Posterior vena cava (tissue), 2 donors: ENCODE measurements at regions not wholly inside any gene's neighbourhood (a gene's known extent, or its start where the extent isn't known, plus 50 kb on each side); places are given as distances from the start of the nearest gene placed in this dataset.

Experiments used
- DNase-seq: peaks from one replicate; pipeline ENCODE4 v3.0.0-alpha.2; 2020; ENCODE audit warnings: low spot score
- intact Hi-C, 2 donors: fragments of 100-400 bp; cut with DNase I; formaldehyde crosslinking; loops; one replicate each; pipeline versions ENCODE4 v1.14.1 to v1.14.2; 2022 to 2023
- donor health status: DM: yes; HTN: yes; CAD: no.
- donor health status: DM: yes; HTN: yes; CAD: no.

DNA sequence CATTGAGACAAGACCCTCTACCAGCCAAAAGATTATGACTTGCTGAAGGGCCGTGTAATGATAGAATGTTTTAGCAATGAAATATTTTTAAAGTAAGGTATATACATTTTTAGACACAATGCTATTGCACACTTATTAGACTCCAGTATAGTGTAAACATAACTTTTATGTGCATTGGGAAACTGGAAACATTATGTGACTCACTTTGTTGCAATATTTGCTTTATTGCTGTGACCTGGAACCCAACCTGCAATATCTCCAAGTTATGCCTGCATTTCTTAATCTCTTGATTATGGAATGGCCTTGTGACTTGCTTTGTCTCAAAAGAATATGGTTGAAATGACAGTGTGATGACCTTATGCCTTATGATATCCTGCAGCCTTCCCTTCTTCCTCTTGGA lies 502.0 kb downstream of the EPHA4 start:
- DNase-seq, result no peak
- intact Hi-C loops, result no loop called here

- no peak for DNase-seq
- intact Hi-C loops, result no loop called here
Observed at GRCh38 chr2:221073326-221074049, 498.6 kb downstream of the EPHA4 start.

DNA sequence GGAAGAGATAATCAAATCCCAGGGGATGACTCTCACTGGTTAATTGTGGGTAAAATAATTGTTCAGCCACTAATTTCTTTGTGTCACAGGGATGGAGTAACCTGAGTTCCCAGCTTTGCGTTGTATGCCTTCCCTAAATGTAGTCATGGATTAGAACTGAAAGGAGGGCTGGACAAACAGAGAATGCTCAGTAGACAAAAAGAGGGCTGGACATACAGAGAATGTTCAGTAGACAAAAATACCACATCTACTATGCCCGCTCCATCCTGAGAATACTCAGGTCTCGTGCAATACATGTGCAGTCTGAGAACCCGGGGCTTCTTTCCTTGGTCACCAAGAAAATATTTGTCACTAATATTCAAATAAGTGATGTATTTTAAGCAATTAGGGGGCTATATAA lies 497.9 kb downstream of the EPHA4 start:
- no peak for DNase-seq
- intact Hi-C loops, result no loop called here

GRCh38 chr2:221075203-221075602 lies 496.9 kb downstream of the EPHA4 start:
- DNase-seq, result no peak
- intact Hi-C loops, result no loop called here

DNA sequence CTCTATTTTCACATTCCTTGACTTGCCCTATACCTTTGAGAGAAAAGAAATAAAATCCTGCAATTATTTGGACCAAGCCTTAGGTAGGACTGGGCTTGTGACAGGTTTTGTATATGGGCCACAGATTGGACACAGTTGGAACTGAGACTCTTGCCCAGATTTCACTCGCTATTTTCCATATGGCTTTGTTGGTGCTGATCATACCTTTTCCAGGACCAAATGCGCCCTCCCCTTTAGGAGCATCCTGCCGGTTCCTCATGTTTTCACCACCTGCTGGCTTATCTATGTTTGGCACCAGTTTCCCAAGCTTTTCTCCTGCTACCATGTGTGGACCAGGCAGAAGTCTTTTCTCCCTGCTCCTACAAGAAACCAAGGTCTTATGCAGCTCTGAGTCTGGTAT lies 494.9 kb downstream of the EPHA4 start:
- intact Hi-C loops, result no loop called here
- DNase-seq, result no peak

DNA sequence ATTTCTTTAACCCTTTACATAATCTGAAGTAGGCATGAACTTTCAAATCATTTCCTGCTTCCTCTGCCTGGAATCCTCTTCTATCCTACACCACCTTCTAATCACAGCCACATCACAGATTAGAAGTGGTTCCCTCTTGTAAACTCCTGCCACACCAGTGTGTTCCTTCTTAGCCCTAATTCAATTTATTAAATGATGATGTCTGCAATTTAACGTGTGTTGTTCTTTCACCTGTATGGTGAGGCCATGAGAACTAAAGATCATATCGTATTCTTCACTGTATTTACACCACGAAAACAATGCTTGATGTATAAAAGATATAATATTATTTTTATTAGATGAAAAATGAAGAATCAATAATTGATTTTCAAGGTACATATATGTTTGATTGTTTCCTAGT lies 494.3 kb downstream of the EPHA4 start:
- intact Hi-C loops, result no loop called here
- DNase-seq, result no peak

GRCh38 chr2:221085341-221085900 lies 486.7 kb downstream of the EPHA4 start:
- no peak for DNase-seq
- intact Hi-C loops, result no loop called here

DNA sequence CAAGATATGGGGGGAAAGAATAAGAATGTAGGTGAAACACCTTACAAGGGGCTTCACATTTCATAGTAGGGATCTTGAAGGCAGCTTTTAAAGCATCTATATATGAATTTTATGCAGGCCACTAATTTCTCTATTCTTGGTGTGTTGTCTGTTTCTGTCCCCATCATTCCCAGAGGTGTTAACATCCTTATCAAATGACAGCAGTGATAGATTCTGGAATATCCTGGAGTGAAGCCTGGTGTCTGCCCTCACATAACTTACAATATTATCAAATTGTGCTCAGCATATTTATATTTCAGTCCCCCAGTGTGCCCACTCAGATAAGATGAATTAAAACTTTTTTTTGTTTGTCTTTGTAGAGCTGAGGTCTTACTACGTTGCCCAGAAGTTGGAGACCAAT lies 486.2 kb downstream of the EPHA4 start:
- intact Hi-C loops, result no loop called here
- DNase-seq, result no peak

DNA sequence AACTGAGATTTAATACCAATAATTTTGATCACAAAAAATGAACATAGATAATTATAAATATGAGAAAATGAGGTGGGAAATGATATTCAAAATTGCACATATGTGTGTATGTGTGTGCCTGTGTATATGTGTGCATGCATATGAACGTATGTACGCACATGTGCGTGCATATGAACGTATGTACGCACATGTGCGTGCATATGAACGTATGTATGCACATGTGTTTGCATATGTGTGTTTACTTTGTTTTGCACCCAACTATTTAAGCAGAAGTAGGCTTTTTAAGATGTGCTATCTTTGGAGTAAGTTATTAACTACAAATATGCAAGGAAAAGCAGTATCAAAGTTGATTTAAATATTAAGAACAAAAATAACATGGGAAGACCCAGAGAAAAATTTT lies 484.3 kb downstream of the EPHA4 start:
- no peak for DNase-seq
- intact Hi-C loops, result no loop called here

DNA sequence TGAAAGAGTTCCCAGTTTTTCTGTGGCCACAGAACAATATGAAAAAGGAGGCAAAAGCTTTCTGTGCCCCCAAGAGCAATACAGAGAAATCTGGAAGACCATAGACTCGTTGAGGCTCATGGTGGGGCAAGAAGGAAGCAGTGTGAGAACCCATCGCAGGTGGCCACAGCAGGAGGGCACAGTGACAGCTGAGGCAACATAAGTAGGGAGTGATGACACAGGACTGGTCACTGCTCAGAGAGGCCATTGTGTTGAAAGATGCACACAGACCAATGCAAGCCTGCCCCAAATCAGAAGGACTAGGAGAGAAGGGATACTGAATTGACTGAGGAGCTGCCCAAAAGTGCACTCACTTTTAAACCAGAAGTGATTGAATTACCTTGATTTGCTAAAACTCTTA lies 483.6 kb downstream of the EPHA4 start:
- DNase-seq, result no peak
- intact Hi-C loops, result no loop called here

- intact Hi-C loops, result no loop called here
- DNase-seq, result no peak
Observed at GRCh38 chr2:221095356-221095755, 476.7 kb downstream of the EPHA4 start.

- intact Hi-C loops, result no loop called here
- no peak for DNase-seq
Observed at GRCh38 chr2:221096706-221097567, 475.2 kb downstream of the EPHA4 start.

DNA sequence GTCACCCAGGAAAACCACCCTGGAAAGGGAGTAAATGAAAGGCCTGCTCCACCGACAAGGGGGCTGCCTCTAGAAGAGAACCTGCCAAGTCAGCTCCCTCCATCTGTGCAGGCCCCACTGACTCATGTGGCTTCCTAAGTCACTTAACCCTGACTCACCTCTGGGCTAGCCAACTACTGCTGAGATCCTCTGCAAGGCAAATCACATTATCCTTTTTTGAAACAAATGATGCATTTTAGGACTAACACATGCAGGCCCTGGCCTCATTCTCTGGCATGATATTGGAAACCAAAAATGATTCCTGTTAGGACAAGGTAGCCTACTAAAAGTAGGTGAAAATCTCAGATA lies 474.6 kb downstream of the EPHA4 start:
- intact Hi-C loops, result no loop called here
- DNase-seq, result no peak

DNA sequence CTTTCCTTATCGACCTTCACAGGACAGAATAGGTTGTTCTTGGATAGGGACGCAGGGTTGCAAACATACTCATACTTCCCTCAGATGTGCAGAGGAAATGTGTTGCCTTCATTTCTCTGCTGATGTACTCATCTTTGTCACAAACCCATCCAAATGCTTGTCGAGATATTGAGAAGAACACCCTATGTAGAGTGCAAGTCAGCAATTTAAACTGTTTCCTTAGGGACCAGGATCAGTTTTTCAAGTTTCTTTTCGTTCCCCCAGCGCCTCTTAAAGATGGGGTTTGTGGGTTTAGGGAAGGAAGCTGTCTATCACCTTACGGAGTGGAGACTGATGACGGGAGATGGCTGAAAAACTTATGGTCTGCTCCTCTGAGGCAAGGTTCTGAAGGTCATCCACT lies 474.2 kb downstream of the EPHA4 start:
- DNase-seq, result no peak
- intact Hi-C loops, result no loop called here

DNA sequence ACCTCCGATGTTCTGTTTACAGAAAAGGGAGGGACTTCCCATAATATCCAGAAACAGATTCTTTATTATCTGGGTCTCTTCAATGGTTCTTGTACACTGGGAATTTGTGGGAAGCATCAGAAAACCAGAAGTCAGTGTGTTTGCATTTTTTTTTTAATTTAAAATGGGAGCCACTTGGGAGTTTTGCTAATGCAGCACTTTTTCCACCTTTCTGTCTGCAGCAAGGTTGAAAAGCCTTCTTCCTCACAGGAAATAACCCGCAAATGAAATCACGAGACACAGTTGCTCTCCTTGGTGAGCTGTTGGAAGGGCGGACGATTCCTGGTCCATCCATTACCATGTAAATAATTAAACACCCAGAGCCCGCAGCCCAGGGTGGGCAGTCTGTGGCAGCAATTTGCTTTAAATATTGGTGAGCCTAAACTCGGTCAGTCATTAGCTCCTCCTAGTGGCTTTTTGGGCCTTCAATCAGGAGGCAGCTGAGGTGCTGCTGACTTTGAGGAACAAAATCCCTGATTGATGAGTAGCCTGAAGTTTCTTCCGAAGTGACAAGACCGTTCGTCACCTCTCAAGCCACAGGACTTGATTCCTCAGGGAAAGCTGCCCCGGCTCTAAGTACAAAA lies 471.5 kb downstream of the EPHA4 start:
- DNase-seq, result no peak
- intact Hi-C loops, result no loop called here

GRCh38 chr2:221102896-221103688 lies 469.0 kb downstream of the EPHA4 start:
- DNase-seq, result no peak
- intact Hi-C loops, result no loop called here

DNA sequence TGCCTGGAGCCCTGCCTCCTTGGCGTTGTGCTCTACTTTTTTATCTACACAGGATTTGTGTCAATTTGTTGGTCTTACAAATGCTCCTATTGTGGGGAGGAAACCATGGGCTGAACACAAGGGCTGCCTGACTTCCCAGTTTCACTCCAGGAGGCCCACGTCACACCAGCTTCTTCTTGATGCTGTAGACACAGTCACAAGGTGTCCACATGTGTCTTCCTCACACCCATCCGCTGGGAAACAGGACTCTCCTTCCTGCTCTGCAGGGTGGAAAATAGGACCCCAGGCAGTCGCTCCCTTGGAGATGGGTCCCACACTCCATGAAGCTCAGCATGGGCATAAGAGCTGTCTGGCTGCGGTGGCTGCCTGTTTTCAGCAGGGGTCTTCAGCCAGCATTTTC lies 468.2 kb downstream of the EPHA4 start:
- intact Hi-C loops, result no loop called here
- DNase-seq, result peak; percentile 82

DNA sequence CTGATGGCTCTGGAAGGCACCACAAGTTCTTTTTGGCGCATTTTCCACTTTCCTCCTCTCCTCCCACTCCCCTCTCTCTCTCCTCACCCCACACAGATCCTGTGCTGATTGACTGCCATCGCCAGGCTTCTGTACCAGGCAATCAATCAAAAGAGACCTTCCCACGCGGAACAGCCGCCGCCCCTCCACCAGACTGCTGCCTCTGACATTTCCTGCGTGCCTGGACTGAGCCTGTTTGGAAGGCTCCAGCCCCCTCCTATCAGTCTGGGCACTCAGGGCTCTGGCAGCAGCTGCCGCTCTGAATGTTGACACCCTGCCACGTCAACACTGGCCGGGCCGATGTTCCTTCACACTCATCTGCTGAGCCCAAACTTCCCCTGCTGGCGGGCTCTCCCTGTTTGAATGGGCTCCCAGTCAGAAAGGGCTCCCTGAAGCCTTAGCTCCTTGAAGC lies 467.7 kb downstream of the EPHA4 start:
- DNase-seq, result peak; percentile 93
- intact Hi-C loops, result no loop called here

- intact Hi-C loops, result no loop called here
- no peak for DNase-seq
Observed at GRCh38 chr2:221106241-221106640, 465.9 kb downstream of the EPHA4 start.
